Posterior vena cava (tissue), 2 donors: ENCODE measurements at regions not wholly inside any gene's neighbourhood (a gene's known extent, or its start where the extent isn't known, plus 50 kb on each side); places are given as distances from the start of the nearest gene placed in this dataset.
A peak's percentile ranks its signal among the peaks of the same experiment; 100 is the strongest.
"Not testable (repeated sequence)": the region's sequence is repeated elsewhere in the genome, so short reads cannot be mapped to it uniquely, and the experiment has no call there.

ENCODE experiments used
- DNase-seq: peaks from one replicate; pipeline ENCODE4 v3.0.0-alpha.2; 2020; ENCODE audit warnings: low spot score
- intact Hi-C, 2 donors: fragments of 100-400 bp; cut with DNase I; formaldehyde crosslinking; loops; one replicate each; pipeline versions ENCODE4 v1.14.1 to v1.14.2; 2022 to 2023
- donor health status: DM: yes; HTN: yes; CAD: no.
- donor health status: DM: yes; HTN: yes; CAD: no.

GRCh38 chr2:45103351-45104345 is 94.4 kb upstream of the SIX2 start:
- DNase-seq = no peak
- intact Hi-C loops = no loop called here

GRCh38 chr2:45102579-45103117 is 93.4 kb upstream of the SIX2 start:
- intact Hi-C loops = no loop called here
- DNase-seq = no peak

GRCh38 chr2:45102141-45102540 is 92.9 kb upstream of the SIX2 start:
- DNase-seq = no peak
- intact Hi-C loops = no loop called here

GRCh38 chr2:45096996-45097395 is 87.7 kb upstream of the SIX2 start:
- no peak for DNase-seq
- intact Hi-C loops = no loop called here

- intact Hi-C loops, DNase-seq: not testable (repeated sequence)
Observed at GRCh38 chr2:45096038-45096437, 86.8 kb upstream of the SIX2 start.

GRCh38 chr2:45093663-45094062 is 84.4 kb upstream of the SIX2 start:
- no peak for DNase-seq
- intact Hi-C loops = no loop called here

- intact Hi-C loops = no loop called here
- no peak for DNase-seq
Observed at GRCh38 chr2:45093181-45093580, 83.9 kb upstream of the SIX2 start.

GRCh38 chr2:45089554-45090261 is 80.5 kb upstream of the SIX2 start:
- intact Hi-C loops = no loop called here
- DNase-seq = no peak

GRCh38 chr2:45085487-45085886 is 76.2 kb upstream of the SIX2 start:
- intact Hi-C loops = no loop called here
- DNase-seq = no peak

- DNase-seq = no peak
- intact Hi-C loops = no loop called here
Observed at GRCh38 chr2:45084361-45085020, 75.2 kb upstream of the SIX2 start.

GRCh38 chr2:45083175-45083574 is 73.9 kb upstream of the SIX2 start:
- intact Hi-C loops = no loop called here
- no peak for DNase-seq

GRCh38 chr2:45074713-45075112 is 65.5 kb upstream of the SIX2 start:
- intact Hi-C loops = loop anchor here in 1 of 2 donors (10.0 kb wide), 1 partner anchor 580 kb away; no protein-coding TSS in a partner anchor
- peak; percentile 10 for DNase-seq

GRCh38 chr2:45072862-45073237 is 63.6 kb upstream of the SIX2 start:
- DNase-seq = no peak
- intact Hi-C loops = loop anchor here in 1 of 2 donors (10.0 kb wide), 1 partner anchor 578 kb away; no protein-coding TSS in a partner anchor

- no peak for DNase-seq
- intact Hi-C loops = loop anchor here in 1 of 2 donors (10.0 kb wide), 1 partner anchor 577 kb away; no protein-coding TSS in a partner anchor
Observed at GRCh38 chr2:45072064-45072861, 63.0 kb upstream of the SIX2 start.

- DNase-seq = no peak
- intact Hi-C loops = loop anchor here in 1 of 2 donors (10.0 kb wide), 1 partner anchor 575 kb away; no protein-coding TSS in a partner anchor
Observed at GRCh38 chr2:45070113-45070652, 60.9 kb upstream of the SIX2 start.

GRCh38 chr2:45069684-45070083 is 60.4 kb upstream of the SIX2 start:
- DNase-seq = no peak
- intact Hi-C loops = loop anchor here in 1 of 2 donors (10.0 kb wide), 1 partner anchor 575 kb away; no protein-coding TSS in a partner anchor

GRCh38 chr2:45068571-45069140 is 59.4 kb upstream of the SIX2 start:
- no peak for DNase-seq
- intact Hi-C loops = no loop called here
